ENCODE measurements at regions not wholly inside any gene's neighbourhood (a gene's known extent, or its start where the extent isn't known, plus 50 kb on each side); places are given as distances from the start of the nearest gene placed in this dataset.

DNA sequence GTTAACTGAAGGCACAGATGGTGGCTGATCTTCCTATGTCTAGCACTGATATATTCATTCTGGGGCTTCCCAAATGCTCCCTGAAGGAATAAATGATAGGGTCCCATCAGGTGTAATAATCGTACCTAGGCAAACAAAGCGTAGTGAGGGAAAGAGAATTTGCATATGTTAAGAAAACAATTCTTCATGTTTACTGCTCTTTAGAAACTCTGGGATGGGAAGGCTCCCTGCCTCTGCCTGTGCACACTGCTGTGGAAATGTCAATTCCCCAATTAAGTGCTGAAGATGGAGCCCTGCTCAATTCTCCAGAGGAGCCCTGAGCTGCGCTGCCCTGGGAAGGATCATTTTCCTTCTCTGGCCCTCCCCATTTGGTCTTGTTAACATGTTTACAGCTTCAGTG lies 380.9 kb upstream of the ADARB2 start:
- Histone ChIP-seq H3K36me3 (ENCODE audit: low read depth) (no peaks in the 10 kb centered on the region), H3K4me1 (ENCODE audit: low read depth) (no peaks in the 10 kb centered on the region), H3K9me3 (peaks cover 49% of the 10 kb centered on the region), H3K4me3 (no peak overlapping the region)
- DNase-seq (no peak), ATAC-seq (no peak)
- intact Hi-C loops (cut with DNase I, micrococcal nuclease): no loop called here
- TF ChIP-seq, protein P1, sequence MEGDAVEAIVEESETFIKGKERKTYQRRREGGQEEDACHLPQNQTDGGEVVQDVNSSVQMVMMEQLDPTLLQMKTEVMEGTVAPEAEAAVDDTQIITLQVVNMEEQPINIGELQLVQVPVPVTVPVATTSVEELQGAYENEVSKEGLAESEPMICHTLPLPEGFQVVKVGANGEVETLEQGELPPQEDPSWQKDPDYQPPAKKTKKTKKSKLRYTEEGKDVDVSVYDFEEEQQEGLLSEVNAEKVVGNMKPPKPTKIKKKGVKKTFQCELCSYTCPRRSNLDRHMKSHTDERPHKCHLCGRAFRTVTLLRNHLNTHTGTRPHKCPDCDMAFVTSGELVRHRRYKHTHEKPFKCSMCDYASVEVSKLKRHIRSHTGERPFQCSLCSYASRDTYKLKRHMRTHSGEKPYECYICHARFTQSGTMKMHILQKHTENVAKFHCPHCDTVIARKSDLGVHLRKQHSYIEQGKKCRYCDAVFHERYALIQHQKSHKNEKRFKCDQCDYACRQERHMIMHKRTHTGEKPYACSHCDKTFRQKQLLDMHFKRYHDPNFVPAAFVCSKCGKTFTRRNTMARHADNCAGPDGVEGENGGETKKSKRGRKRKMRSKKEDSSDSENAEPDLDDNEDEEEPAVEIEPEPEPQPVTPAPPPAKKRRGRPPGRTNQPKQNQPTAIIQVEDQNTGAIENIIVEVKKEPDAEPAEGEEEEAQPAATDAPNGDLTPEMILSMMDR (IDR thresholded peaks at IDR 0.05): no peak

DNA sequence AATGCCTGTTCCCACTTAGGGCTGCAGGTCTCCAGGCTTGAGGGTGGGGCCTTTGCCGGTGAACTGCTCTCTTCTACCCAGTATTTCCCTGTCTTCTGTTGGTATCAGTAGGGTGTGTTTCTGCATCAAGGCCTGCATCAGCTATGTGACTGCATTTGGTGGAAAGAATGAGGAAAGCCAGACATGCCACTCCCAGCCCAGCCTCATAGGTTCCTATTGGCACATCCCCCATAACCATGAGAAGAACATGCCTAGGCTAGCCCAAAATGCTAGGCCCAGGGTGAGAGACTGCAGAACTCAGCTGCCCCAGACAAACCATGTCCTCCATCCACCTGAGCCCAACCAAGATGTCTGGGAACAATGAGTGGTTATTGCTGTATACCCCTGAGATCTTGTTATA lies 380.3 kb upstream of the ADARB2 start:
- intact Hi-C loops (cut with DNase I, micrococcal nuclease): no loop called here
- no peak for DNase-seq
- H3K36me3 ChIP-seq (ENCODE audit: low read depth): no peaks in the 10 kb centered on the region
- H3K9me3 ChIP-seq: peaks cover 49% of the 10 kb centered on the region
- ATAC-seq: no peak
- TF ChIP-seq, protein P1 (IDR thresholded peaks at IDR 0.05): no peak
- H3K4me3 ChIP-seq: no peak overlapping the region
- no peaks in the 10 kb centered on the region for H3K4me1 ChIP-seq (ENCODE audit: low read depth)

DNA sequence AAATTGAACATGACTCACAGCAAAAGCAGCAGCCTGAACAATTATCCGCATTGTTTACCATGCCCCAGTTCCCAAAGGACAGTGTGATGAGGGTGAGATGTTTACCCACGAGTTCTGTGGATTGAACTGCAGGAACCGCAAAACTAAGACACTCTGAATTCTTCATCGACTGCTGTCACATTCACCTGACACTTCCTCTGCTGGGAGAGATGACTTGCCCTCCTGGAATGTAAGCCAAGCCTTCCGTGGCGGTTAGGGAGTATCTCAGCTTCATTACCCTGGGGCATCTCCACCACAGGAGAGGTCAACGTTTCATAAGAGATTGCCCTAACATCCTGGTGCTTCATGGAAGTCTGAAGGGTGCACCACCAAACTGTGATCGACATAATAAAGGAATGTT lies 374.6 kb upstream of the ADARB2 start:
- TF ChIP-seq, protein P1 (IDR thresholded peaks at IDR 0.05): no peak
- DNase-seq: no peak

DNA sequence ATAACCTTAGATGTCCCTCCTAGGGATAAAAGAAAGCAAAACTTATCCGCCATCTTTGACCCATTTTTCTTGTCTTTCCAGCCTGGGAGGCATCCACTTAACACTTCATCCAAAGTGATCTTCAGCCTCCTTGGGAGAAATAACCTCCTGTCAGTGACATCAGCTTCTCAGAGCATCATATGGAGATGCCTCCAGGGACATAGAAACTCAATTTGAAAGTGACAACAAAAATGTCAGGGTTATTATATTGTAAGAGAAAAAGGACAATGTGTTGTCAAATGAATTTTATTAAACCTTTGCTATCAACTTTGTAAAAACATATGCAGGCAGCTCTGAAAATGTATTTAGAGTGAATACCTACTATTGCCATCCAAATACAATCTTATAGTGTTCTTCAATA lies 371.2 kb upstream of the ADARB2 start:
- intact Hi-C loops (cut with DNase I, micrococcal nuclease): no loop called here
- TF ChIP-seq, protein P1 (IDR thresholded peaks at IDR 0.05): no peak

More for the DNA sequence above, 374.6 kb upstream of the ADARB2 start:
- no peak overlapping the region for H3K4me3 ChIP-seq
- intact Hi-C loops (cut with DNase I, micrococcal nuclease): no loop called here
- H3K9me3 ChIP-seq: peaks cover 46% of the 10 kb centered on the region
- no peaks in the 10 kb centered on the region for H3K4me1 ChIP-seq (ENCODE audit: low read depth)
- H3K36me3 ChIP-seq (ENCODE audit: low read depth): no peaks in the 10 kb centered on the region
- ATAC-seq: no peak

GRCh38 chr10:2106641-2107040 lies 369.3 kb upstream of the ADARB2 start:
- no peak overlapping the region for H3K4me3 ChIP-seq
- intact Hi-C loops (cut with DNase I, micrococcal nuclease): no loop called here
- DNase-seq (no peak), ATAC-seq (no peak)
- H3K9me3 ChIP-seq: peaks cover 46% of the 10 kb centered on the region
- TF ChIP-seq, protein P1 (IDR thresholded peaks at IDR 0.05): no peak
- H3K36me3 ChIP-seq (ENCODE audit: low read depth): no peaks in the 10 kb centered on the region
- no peaks in the 10 kb centered on the region for H3K4me1 ChIP-seq (ENCODE audit: low read depth)

More for the DNA sequence above, 371.2 kb upstream of the ADARB2 start:
- H3K36me3 ChIP-seq (ENCODE audit: low read depth): no peaks in the 10 kb centered on the region
- H3K9me3 ChIP-seq: peaks cover 46% of the 10 kb centered on the region
- no peak overlapping the region for H3K4me3 ChIP-seq
- DNase-seq (no peak), ATAC-seq (no peak)
- H3K4me1 ChIP-seq (ENCODE audit: low read depth): no peaks in the 10 kb centered on the region

- TF ChIP-seq, protein P1 (IDR thresholded peaks at IDR 0.05): no peak
- Histone ChIP-seq H3K36me3 (ENCODE audit: low read depth) (no peaks in the 10 kb centered on the region), H3K4me1 (ENCODE audit: low read depth) (no peaks in the 10 kb centered on the region), H3K4me3 (no peak overlapping the region), H3K9me3 (peaks cover 48% of the 10 kb centered on the region)
- no peak for DNase-seq
- no peak for ATAC-seq
- intact Hi-C loops (cut with DNase I, micrococcal nuclease): no loop called here
Measured at GRCh38 chr10:2099321-2099720, 362.0 kb upstream of the ADARB2 start.

Measured in mucosa of descending colon (tissue), 3 donors.